ENCODE measurements at regions not wholly inside any gene's neighbourhood (a gene's known extent, or its start where the extent isn't known, plus 50 kb on each side); places are given as distances from the start of the nearest gene placed in this dataset.

GRCh38 chr20:11266571-11266970 is 592.8 kb upstream of the JAG1 start:
- TF ChIP-seq ARNTL (CRISPR knock-in tag; IDR thresholded peaks at IDR 0.05; ENCODE audit: borderline replicate concordance, low read depth): no peak
- no peak for TF ChIP-seq PATZ1 (CRISPR knock-in tag; IDR thresholded peaks at IDR 0.05; ENCODE audit: borderline replicate concordance)
- no peak for TF ChIP-seq POU6F1 (CRISPR knock-in tag; IDR thresholded peaks at IDR 0.05; ENCODE audit: borderline replicate concordance, low read depth)
- TF ChIP-seq ZC3H10 (CRISPR knock-in tag; IDR thresholded peaks at IDR 0.05): no peak
- TF ChIP-seq OSR1 (CRISPR knock-in tag; IDR thresholded peaks at IDR 0.05): no peak
- no peak for TF ChIP-seq ZNF8 (CRISPR knock-in tag; IDR thresholded peaks at IDR 0.05)
- no peak for TF ChIP-seq ZFP3 (CRISPR knock-in tag; IDR thresholded peaks at IDR 0.05)
- TF ChIP-seq BACH2 (CRISPR knock-in tag; IDR thresholded peaks at IDR 0.05; ENCODE audit: borderline replicate concordance): no peak
- TF ChIP-seq ISL1 (CRISPR knock-in tag; IDR thresholded peaks at IDR 0.05): no peak
- no peak for TF ChIP-seq CREB5 (CRISPR knock-in tag; IDR thresholded peaks at IDR 0.05; ENCODE audit: low read depth)
- TF ChIP-seq ZFP30 (CRISPR knock-in tag; IDR thresholded peaks at IDR 0.05): no peak
